ENCODE measurements at regions not wholly inside any gene's neighbourhood (a gene's known extent, or its start where the extent isn't known, plus 50 kb on each side); places are given as distances from the start of the nearest gene placed in this dataset.

DNA sequence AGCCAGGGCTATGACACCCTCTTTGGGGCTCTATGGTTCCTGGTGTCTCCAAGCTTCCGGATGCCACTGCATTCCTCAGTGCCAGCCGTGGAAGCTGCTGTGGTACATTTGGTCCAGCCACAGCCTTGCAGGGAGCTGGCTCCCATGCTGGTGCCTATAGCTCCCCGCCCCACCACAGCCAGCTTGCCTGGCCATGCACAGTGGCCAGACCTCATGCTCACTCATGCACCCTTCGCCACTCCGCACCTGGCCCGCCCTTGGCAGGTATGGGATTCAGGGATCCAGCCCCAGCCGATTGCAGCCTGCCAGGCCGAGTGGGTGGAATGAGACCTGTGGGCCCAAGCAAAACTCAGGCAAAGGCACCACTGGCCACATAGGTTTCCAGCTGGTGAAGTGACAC is 354.8 kb downstream of the GRIA2 start:
- no peak for TF ChIP-seq EZH2 (IDR thresholded peaks at IDR 0.05; ENCODE audit: borderline replicate concordance, insufficient read depth, low read depth, low read length, poor library complexity, severe bottlenecking)
- TF ChIP-seq, protein P1, sequence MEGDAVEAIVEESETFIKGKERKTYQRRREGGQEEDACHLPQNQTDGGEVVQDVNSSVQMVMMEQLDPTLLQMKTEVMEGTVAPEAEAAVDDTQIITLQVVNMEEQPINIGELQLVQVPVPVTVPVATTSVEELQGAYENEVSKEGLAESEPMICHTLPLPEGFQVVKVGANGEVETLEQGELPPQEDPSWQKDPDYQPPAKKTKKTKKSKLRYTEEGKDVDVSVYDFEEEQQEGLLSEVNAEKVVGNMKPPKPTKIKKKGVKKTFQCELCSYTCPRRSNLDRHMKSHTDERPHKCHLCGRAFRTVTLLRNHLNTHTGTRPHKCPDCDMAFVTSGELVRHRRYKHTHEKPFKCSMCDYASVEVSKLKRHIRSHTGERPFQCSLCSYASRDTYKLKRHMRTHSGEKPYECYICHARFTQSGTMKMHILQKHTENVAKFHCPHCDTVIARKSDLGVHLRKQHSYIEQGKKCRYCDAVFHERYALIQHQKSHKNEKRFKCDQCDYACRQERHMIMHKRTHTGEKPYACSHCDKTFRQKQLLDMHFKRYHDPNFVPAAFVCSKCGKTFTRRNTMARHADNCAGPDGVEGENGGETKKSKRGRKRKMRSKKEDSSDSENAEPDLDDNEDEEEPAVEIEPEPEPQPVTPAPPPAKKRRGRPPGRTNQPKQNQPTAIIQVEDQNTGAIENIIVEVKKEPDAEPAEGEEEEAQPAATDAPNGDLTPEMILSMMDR (IDR thresholded peaks at IDR 0.05): no peak

Measured in B cell (primary cell).